HG03442 (cell line): ENCODE measurements at regions not wholly inside any gene's neighbourhood (a gene's known extent, or its start where the extent isn't known, plus 50 kb on each side); places are given as distances from the start of the nearest gene placed in this dataset.
"Not testable (repeated sequence)": the region's sequence is repeated elsewhere in the genome, so short reads cannot be mapped to it uniquely, and the experiment has no call there.

ENCODE experiments used
- ATAC-seq: cut with Tn5 transposase; IDR thresholded peaks from one replicate; pipeline ENCODE4 v1.9.1; 2021; ENCODE audit warnings: mild to moderate bottlenecking, moderate library complexity; ENCODE audit not compliant: unreplicated experiment

DNA sequence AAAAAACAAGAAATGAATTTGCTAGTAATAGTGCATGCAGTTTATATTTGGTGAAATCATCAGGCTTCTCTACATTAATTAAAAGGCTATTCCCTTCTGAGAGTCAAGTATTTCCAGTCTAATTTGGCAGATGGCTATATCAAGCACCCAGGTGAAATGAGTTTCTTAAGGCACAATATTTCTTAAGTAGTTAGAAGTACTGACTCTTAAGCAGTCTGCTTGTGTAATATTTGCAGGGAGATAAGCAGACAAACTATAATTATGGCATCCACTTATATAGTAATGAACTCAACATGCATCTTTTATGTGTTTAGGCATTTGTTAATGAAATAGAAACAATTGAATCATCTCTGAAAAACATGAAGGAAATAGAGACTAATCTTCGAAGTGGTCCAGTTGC, 189.2 kb downstream of the UTRN start:
- no peak for ATAC-seq

DNA sequence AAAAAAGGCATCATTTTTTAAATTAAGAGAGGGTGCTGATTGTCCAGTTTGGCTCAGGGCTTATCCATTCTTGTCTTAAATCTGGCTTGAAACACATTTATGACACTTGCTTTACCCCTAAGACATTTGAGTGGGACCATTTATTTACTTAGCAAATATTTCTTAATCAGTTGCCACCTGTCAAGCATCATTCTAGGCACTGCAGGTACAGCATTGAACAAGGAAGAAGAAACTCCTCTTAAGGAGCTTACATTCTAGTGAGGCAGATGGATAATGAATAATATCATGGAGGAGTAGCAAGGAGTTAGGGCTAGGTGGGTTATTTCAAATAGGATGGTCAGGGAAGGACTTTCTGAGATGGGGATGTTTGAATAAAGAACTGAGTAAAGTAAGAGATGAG, 189.8 kb downstream of the UTRN start:
- ATAC-seq = no peak

DNA sequence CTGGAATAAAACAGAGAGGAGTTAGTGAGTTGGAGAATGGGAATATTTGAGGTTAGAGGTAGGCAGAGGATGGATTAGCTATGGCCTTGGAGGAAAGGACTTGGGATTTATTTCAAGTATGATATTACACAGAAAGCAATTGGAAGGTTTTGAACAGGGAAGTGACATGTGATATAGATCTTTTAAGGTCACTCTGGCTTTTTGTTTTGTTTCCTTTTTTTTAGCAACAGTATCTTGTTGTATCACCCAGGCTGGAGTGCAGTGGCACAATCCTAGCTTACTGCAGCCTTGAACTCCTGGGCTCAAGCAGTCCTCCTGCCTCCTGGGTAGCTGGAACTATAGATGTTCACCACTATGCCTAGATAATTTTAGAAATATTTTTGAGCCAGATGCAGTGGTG, 190.3 kb downstream of the UTRN start:
- ATAC-seq = no peak

DNA sequence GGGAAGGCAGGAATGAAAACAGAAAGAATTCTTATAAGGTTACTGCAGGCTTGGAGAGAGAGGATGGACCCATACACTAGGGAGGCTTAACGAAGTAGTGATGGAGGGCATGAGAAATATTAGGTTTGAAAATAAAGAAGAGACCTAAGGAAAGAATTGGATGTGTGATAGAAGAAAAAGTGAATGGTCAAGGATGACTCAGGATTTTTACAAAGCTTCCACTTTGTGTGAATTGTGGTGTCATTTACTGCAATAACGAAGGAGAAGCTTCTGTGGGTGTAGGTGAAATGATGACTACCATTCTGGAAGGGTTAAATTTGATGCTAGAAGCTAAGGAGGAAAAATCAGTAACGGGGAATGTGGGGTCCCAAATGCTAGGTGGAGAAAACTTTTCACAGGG, 191.2 kb downstream of the UTRN start:
- no peak for ATAC-seq

DNA sequence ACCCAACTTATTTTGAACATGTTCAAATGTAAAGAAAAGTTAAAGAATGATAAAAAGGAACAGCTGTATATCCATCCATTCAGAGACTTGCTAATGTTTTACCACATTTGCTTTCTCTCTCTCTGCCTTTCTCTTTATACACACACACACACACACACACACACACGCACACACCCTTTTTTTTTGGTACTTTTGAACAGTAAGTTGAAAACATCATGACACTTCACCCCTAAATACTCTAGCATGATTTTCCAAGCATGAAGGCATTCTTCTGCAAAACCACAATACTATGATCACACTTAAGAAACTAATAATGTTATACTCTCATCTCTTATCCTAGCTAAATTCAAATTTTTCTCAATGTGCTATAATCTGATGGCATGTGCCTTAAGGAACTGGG, 192.3 kb downstream of the UTRN start:
- no peak for ATAC-seq

DNA sequence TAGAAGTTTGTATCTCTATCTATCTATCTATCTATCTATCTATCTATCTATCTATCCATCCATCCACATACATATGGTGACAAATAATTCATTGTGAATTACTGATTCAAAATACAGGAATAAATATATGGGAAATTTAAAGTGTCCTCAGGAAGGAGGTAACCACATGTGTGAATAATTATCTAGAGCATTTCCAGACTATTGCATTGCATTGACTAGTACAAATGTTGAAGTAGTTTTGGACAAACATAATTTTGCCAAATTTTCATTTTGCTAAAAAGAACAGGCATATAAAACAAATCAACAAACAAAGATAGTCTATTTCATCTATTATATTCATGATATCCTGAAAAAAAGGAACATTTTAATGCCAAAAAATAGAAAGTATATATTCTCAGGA, 192.7 kb downstream of the UTRN start:
- no peak for ATAC-seq

DNA sequence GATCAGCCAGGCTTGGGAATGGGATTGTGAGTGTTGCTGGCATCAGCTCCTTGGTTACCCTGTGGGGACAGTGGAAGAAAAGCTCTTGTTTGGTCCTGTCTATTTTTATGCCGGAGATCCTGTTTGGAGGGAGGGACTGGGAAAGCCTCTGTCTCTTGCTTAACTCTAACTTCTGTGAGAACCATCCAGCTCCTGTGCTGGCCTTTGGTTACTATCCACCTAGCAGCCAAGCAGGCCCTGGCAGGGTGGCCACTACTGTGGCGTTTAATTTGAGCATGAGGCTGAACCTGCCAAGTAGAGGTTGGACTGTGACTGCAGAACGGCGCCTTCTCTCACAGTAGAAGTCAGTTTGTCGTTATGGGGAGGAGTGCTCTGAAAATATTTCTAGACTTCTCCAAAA, 193.3 kb downstream of the UTRN start:
- no peak for ATAC-seq

DNA sequence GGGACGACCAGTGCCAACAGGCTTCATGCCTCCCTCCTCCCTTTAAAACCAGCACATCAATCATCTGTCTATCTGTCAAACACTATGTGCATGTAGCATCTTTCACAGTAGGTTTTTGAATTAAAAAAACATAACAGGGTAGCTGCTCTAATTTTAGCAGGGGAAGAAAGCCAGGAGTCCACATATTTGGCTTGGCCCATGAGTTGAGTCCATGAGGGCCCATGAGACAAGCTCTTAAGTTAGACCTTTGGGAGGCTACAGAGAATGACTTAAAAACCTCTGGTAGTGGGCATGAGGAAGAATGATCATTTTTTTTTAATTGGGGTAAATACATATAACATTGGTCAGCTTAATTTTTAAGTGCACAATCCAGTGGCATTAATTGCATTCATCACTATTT, 194.9 kb downstream of the UTRN start:
- no peak for ATAC-seq

DNA sequence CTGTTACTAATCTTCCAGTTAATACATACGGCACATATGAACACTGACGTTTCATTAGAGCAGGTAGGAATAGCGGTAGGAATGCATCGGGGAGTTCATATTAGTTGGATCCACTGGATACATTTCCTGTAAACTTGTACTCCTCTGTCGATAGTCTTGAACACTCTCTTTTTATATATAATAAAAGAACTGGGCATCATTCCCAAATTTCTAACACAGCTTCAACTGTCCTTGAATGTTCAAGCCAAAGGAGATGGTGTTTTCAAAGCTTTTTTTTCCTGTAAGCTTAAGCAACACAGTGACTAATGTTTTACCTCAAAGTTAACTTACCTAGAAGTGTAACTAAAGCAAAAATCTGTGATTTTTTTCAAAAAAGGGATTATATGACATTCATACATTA, 195.3 kb downstream of the UTRN start:
- no peak for ATAC-seq

DNA sequence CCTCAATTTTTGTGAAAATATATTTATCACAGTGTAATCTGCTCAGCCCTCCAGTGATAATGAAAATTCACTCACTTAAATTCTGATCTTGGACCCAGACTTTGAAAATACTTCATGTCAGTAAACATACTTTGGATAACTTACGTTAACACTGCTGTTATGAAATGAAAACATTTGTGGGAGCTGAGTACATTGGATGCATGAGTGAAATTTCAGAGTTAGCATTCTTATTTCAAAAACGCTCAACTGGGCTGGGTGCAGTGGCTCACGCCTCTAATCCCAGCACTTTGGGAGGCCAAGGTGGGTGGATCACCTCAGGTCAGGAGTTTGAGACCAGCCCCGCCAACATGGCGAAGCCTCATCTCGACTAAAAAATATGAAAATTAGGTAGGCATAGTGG, 196.4 kb downstream of the UTRN start:
- no peak for ATAC-seq

DNA sequence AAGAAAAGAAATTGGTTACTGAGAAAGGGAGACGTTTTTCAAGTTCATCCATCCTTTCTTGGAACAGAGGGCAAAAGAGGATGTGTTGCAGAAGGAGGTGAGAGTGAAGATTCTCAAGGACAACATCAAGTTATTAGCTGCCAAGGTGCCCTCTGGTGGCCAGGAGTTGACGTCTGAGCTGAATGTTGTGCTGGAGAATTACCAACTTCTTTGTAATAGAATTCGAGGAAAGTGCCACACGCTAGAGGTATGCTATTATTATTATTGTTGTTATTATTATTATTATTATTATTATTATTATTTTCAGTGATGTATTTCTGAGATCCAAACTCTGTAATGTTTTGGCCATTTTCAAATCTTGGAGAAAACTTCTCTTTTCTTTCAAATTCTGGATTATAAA, 197.0 kb downstream of the UTRN start:
- ATAC-seq = no peak

DNA sequence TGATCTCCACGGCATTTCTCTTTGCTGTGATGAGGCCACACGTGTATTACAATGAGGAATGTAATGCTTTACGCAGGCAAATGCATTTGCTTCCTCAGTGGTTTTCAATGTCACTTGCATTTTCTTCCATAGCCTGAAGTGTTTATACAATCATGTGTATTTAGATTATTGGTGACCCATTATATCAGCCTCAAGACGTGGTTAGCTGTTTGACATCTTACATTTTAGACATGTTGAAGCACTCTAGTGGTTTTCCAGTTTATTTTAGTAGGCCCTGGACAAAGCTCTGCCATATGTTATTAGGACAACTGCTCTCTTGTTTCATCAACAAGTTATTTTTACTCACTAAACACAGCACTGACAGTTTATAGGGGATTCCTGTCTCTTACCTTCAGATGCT, 200.4 kb downstream of the UTRN start:
- ATAC-seq = no peak

DNA sequence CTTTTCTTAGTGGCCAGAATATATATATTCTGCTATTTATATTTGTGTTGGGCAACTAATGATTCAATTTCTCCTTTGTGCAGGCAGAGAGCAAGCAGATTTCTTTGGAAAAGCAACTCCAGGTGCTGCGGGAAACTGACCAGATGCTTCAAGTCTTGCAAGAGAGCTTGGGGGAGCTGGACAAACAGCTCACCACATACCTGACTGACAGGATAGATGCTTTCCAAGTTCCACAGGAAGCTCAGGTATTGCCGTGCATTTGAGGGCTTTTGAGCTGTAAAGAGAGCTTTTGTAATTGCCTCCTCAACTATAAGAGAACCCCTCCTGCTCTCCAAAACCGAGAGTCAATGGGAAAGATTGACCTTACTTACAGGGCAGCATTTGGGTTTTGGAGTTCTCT, 203.5 kb downstream of the UTRN start:
- no peak for ATAC-seq

DNA sequence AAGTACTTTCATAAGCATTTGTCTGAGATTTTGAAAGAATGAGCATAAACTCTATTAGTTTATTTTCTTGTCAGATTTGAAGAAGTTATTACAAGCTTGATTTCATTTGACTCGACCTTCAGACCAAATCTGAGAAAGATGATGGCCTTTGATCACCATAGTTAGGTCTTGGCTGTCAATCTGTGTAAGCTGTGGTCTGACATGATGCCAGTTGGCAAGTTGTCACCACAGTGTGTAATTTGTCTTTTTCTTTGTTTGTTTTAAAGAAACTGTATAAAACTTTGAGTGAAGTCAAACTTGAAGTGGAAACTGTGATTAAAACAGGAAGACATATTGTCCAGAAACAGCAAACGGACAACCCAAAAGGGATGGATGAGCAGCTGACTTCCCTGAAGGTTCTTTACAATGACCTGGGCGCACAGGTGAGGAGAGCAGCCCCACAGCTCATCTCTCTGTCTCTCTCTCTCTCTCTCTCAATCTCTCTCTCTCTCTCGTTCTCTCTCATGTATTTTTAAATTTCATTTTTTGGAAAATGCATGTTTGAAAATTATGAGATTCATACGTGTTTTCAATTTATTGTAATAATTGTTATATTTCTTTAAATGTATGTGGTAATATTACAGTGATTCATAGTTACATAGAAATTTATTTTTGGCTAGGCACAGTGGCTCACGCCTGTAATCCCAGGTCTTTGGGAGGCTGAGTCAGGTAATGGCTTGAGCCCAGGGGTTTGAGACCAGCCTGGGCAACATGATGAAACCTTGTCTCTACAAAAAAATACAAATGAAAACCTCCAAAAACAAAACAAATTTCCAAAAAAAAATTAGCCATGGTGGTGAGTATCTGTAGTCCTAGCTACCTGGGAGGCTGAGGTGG, 208.1 kb downstream of the UTRN start:
- no peak for ATAC-seq

DNA sequence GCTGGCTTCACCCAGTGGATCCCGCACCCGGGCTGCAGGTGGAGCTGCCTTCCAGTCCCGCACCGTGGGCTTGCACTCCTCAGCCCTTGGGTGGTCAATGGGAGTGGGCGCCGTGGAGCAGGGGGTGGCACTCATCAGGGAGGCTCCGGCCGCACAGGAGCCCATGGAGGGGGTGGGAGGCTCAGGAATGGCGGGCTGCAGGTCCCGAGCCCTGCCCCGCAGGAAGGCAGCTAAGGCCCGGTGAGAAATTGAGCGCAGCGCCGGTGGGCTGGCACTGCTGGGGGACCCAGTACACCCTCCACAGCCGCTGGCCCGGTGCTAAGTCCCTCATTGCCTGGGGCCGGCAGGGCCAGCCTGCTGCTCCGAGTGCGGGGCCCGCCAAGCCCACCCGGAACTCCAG, 209.9 kb downstream of the UTRN start:
- not testable (repeated sequence) for ATAC-seq

DNA sequence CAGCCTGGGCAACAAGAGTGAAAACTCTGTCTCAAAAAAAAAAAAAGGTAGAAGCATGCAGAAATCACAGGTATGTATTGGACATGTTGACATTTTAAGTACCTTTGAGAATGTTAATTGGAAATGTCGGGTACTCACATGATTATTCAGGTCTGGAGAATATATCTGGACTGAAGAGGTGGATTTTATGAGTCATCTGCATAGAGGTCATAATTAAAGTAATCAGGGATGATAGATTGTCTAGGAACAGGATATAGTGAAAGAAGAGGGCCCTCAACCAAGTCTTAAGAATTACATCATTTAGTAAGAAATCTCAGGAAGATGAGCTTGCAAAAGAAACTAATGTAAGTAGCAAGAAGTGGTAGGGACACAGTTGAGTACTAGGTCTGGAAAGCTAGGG, 212.5 kb downstream of the UTRN start:
- ATAC-seq = no peak

DNA sequence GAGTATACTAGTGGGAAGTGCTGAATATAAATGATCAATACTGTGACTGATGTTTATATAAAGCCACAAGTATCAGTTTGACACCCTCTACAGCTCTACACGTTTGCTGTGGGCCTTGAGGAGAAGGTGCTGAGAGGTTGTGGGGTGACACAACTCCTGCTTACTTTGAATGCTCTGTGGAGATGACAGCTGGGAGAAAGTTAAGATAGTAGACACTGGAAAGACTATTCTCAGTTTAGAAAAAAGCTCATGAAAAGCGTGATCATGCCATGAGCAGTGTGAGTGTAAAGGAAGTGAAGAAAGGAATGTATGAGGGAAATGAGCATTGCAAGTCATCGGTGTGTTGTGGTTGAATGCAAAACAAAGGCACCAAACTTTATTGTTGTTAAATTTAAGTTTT, 215.8 kb downstream of the UTRN start:
- ATAC-seq = no peak

DNA sequence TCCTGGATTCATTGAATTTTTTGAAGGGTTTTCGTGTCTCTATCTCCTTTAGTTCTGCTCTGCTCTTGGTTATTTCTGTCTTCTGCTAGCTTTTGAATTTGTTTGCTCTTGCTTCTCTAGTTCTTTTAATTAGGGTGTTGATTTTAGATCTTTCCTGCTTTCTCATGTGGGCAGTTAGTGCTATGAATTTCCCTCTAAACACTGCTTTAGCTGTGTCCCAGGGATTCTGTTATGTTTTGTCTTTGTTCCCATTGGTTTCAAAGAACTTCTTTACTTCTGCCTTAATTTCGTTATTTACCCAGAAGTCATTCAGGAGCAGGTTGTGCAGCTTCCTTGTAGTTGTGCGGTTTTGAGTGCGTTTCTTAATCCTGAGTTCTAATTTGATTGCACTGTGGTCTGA, 220.1 kb downstream of the UTRN start:
- not testable (repeated sequence) for ATAC-seq

DNA sequence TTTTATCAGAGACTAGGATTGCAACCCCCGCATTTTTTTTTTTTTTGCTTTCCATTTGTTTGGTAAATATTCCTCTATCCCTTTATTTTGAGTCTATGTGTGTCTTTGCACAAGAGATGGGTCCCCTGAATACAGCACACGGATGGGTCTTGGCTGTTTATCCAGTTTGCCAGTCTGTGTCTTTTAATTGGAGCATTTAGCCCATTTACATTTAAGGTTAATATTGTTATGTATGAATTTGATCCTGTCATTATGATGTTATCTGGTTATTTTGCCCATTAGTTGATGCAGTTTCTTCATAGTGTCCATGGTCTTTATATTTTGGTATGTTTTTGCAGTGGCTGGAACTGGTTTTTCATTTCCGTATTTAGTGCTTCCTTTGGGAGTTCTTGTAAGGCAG, 220.9 kb downstream of the UTRN start:
- ATAC-seq = not testable (repeated sequence)

DNA sequence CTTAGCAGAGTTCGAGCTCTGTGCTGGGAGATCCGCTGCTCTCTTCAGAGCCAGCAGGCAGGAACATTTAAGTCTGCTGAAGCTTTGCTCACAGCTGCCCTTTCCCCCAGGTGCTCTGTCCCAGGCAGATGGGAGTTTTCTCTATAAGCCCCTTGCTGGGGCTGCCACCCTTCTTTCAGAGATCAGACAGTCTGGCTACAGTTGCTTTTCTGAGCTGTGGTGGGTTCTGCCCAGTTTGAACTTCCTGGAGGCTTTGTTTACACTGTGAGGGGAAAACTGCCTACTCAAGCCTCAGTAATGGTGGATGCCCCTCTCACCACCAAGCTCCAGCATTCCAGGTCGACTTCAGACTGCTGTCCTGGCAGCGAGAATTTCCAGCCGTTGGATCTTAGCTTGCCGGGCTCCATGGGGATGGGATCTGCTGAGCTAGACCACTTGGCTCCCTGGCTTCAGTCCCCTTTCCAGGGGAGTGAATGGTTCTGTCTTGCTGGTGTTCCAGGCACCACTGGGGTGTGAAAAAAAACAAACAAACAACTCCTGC, 222.7 kb downstream of the UTRN start:
- ATAC-seq = not testable (repeated sequence)

DNA sequence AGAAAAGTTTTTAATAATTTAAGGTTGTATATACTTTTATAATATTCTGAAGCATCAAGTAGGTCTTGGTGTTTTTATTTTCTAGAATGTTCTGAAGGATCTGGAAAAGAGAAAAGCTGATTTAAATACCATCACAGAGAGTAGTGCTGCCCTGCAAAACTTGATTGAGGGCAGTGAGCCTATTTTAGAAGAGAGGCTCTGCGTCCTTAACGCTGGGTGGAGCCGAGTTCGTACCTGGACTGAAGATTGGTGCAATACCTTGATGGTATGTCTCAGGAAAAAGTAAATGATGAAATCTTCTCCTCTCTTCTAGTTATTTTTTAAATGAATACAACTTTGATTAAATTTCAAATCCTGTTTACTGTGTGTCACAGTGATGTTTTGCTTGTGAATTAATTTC, 225.7 kb downstream of the UTRN start:
- ATAC-seq = no peak

DNA sequence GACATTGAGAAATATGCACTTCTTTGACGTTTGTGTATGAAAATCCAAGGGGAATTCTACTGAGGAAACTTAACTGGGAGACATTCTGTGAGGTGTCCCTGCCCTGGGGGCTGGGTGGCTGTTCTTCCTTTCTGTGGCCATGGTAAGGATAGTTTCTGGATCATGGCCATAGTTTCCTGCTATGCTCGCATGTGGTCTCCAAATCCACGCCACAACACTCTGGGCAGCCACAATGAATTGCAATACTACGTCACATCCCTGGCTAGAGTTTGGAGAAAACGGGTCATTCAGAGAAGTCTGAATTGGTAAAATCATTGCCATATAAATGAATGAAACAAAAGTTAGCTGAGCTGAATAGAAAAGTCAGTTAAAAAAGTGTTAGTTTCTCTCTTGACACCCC, 230.6 kb downstream of the UTRN start:
- no peak for ATAC-seq

DNA sequence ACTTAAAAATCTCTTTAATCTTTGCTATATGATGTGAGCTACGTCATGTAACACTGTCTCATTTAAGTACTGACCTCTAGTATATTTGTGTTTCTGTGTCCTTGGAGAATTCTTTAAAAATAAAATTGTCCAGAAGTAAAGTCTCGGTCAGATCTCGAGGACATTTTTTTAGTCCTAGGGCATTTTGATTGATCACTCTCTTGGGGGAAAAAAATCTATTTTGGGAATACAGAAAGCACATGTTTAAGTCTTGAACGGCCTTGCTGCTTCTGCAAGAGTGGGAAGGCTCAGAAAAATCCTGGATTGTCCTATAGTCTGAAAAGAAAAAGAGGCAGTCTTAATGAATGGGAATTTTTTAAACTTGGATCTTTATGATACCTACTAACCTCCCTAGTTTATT, 234.3 kb downstream of the UTRN start:
- ATAC-seq = no peak
